ENCODE measurements at regions not wholly inside any gene's neighbourhood (a gene's known extent, or its start where the extent isn't known, plus 50 kb on each side); places are given as distances from the start of the nearest gene placed in this dataset.

GRCh38 chr6:134719911-134720310 lies 230.0 kb downstream of the ALDH8A1 start:
- in situ Hi-C loops (cut with MboI; ENCODE audit: low sequenced_read_pairs): no loop called here

GRCh38 chr6:134719286-134719685 lies 230.6 kb downstream of the ALDH8A1 start:
- in situ Hi-C loops (cut with MboI; ENCODE audit: low sequenced_read_pairs): no loop called here

DNA sequence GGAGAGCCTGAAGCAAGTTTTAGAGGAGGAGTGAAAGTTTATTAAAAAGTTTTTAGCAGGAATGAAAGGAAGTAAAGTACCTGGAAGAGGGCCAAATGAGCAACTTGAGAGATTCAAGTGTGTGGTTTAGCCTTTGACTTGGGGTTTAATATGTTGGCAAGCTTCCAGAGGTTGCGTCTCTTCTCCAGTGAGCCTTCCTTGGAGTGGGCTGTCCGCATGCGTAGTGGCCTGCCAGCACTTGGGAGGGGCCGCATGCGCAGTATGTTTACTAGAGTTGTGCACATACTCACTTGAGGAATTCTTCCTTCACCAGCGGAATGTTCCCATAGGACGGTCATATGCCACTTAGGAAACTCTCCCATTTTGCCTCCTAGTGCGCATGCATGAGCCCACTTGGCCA lies 235.2 kb downstream of the ALDH8A1 start:
- in situ Hi-C loops (cut with MboI; ENCODE audit: low sequenced_read_pairs): no loop called here

- in situ Hi-C loops (cut with MboI; ENCODE audit: low sequenced_read_pairs): no loop called here
Measured at GRCh38 chr6:134714113-134714512, 235.8 kb downstream of the ALDH8A1 start.

DNA sequence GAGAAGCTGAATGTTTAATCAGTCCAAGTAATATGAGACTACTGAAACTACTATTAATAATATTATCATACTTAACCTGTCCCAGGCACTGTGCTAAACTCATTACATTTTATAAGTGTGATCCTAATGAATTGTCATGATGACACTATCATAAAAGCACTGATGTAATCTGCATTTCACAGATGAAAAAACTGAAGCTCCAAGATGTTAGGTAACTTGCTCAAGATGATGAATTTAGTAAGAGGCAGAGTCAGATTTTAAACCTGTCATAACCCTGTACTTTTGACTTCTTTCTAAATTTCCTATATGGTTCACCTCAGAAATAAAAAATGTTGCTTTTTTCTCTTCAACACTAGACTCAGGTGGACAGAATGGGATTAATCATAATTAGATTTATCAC lies 237.6 kb downstream of the ALDH8A1 start:
- in situ Hi-C loops (cut with MboI; ENCODE audit: low sequenced_read_pairs): no loop called here

DNA sequence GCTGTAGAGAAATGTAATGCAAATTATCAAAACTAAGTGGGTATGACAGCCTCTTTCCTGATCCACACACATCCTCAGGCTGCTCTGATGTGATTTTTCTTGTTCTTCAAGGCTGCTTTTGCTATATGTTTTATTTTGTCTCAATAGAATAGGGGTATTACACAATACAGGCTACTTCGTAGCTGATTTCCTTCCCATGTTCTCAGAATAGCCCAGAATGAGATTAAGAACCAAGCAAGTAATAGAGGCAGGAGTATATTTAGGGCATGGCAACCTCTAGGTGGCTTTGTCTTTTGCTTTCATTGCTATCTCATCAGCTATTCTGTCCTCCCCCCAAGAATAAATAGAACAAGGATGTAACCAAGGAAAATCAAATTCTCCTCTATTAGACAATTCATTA lies 241.8 kb downstream of the ALDH8A1 start:
- in situ Hi-C loops (cut with MboI; ENCODE audit: low sequenced_read_pairs): no loop called here

GRCh38 chr6:134707342-134708031 lies 242.4 kb downstream of the ALDH8A1 start:
- in situ Hi-C loops (cut with MboI; ENCODE audit: low sequenced_read_pairs): no loop called here

GRCh38 chr6:134706806-134707205 lies 243.1 kb downstream of the ALDH8A1 start:
- in situ Hi-C loops (cut with MboI; ENCODE audit: low sequenced_read_pairs): no loop called here

- in situ Hi-C loops (cut with MboI; ENCODE audit: low sequenced_read_pairs): no loop called here
Measured at GRCh38 chr6:134706153-134706552, 243.7 kb downstream of the ALDH8A1 start.

- in situ Hi-C loops (cut with MboI; ENCODE audit: low sequenced_read_pairs): no loop called here
Measured at GRCh38 chr6:134703206-134703605, 246.7 kb downstream of the ALDH8A1 start.

GRCh38 chr6:134702279-134702678 lies 247.6 kb downstream of the ALDH8A1 start:
- in situ Hi-C loops (cut with MboI; ENCODE audit: low sequenced_read_pairs): no loop called here

- in situ Hi-C loops (cut with MboI; ENCODE audit: low sequenced_read_pairs): no loop called here
Measured at GRCh38 chr6:134701301-134701700, 248.6 kb downstream of the ALDH8A1 start.

- in situ Hi-C loops (cut with MboI; ENCODE audit: low sequenced_read_pairs): no loop called here
Measured at GRCh38 chr6:134698228-134698627, 251.7 kb downstream of the ALDH8A1 start.

- in situ Hi-C loops (cut with MboI; ENCODE audit: low sequenced_read_pairs): no loop called here
Measured at GRCh38 chr6:134692008-134692407, 257.9 kb downstream of the ALDH8A1 start.

GRCh38 chr6:134691180-134691579 lies 258.7 kb downstream of the ALDH8A1 start:
- in situ Hi-C loops (cut with MboI; ENCODE audit: low sequenced_read_pairs): no loop called here

DNA sequence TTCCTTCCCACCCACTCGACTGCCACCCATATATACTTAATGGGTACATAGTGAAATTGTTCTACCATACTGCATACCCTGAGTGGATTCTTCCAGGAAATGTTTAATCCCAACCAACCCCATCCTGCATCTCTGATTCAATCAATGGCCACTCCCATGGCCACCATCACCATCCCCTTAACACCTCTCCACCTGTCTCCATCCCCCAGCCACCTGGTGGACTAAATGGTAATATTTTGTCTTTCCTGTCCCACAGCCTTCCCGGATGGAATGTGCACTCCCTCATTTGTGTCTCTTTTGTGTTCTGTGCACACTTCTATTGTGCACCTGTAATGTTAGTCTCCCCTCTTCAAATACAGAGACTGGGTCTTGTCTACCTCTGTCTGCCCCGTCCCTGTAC lies 259.9 kb downstream of the ALDH8A1 start:
- in situ Hi-C loops (cut with MboI; ENCODE audit: low sequenced_read_pairs): no loop called here

GRCh38 chr6:134689641-134690040 lies 260.3 kb downstream of the ALDH8A1 start:
- in situ Hi-C loops (cut with MboI; ENCODE audit: low sequenced_read_pairs): no loop called here

DNA sequence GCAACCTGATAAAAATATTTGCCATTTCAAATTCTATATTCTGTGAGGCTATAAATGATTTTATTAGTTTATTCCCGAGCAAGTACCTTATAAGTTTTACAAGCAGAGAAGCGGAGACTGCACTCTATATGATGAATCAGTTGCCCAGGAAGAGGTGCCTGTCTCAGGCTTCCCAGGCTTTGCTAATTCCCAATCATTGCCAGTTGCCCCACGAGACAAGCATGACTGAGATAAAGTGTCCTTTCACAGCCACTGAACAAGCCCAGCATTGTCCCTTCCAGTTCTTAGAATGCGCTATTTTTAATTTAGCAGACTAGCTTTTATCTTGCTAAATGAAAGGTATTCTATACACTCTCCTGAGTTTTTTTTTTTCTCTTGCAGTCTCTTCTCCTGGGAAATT lies 260.7 kb downstream of the ALDH8A1 start:
- in situ Hi-C loops (cut with MboI; ENCODE audit: low sequenced_read_pairs): no loop called here

DNA sequence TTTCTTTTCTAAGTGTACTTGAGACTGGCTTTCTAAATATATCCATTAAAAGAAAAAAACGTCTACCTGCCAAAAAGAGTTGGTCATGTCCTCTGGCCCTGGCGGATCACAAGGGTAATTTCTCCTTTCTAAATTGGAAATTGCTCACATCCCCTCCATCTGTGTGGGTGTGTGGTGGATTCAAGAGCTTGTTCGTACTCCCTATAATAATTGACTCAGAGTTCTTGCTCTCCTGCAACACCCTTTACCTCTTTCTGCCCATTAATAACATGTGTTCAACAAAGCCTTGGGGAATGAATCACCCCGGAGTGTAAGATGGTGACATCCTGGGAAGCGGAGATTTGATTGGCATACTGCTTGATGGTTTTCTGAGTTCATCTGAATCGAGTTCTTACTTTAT lies 263.8 kb downstream of the ALDH8A1 start:
- in situ Hi-C loops (cut with MboI; ENCODE audit: low sequenced_read_pairs): no loop called here

DNA sequence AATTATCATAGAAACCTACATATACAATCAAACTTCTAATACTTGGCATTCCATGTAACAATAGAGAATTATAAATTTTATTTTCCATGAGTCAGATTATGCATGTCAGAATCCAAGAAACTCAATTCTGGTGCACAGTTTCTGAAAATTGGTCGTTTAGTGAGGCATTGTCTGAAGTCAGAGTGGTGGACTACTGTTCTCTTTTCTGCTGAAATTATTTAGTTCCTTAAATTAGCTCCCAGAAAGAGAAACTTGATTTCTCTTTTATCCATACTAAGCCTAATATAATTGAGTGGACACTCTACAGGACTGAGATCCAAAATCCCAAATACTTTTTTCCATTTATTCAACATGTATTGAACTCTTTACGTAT lies 265.5 kb downstream of the ALDH8A1 start:
- in situ Hi-C loops (cut with MboI; ENCODE audit: low sequenced_read_pairs): no loop called here

GRCh38 chr6:134683783-134684422 lies 266.0 kb downstream of the ALDH8A1 start:
- in situ Hi-C loops (cut with MboI; ENCODE audit: low sequenced_read_pairs): no loop called here

DNA sequence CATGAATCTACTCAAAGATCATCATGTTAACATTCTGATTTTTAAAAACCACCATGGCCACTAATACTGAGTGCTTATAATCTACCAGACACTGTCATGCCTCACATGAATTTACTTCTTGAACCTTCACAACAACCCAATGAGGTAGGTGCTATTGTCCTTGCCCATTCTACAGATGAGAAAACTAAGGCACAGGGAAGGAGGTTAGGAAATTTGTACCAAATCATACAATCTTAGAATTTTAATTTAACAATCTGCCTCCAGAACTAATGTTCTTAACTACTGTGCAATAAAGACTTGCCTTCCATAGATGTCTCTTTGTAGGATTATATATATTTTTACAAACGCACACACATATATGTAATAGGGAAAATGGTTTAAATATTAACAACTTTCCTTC lies 269.5 kb downstream of the ALDH8A1 start:
- in situ Hi-C loops (cut with MboI; ENCODE audit: low sequenced_read_pairs): no loop called here

DNA sequence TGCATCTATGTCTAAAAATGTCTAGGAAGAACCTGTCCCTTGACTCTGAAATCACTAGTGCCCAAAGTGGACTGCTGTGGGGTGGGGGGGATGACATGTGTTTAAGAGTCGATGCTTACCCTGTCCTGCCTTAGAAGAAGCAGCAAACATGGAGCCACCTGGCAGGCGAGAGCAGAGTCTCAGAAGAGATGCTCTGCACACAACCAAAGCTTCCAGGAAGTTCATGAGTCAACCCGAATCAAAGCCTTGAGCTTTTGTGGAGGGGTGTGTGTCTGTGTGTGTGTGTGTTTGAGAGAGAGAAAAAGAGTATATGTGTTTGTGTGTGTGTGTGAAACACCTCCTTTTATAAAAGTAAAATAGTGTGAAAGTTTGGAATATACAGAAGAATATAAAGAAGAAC lies 269.9 kb downstream of the ALDH8A1 start:
- in situ Hi-C loops (cut with MboI; ENCODE audit: low sequenced_read_pairs): no loop called here

Data from HL-60/S4 (cell line).